ENCODE measurements at regions not wholly inside any gene's neighbourhood (a gene's known extent, or its start where the extent isn't known, plus 50 kb on each side); places are given as distances from the start of the nearest gene placed in this dataset.

DNA sequence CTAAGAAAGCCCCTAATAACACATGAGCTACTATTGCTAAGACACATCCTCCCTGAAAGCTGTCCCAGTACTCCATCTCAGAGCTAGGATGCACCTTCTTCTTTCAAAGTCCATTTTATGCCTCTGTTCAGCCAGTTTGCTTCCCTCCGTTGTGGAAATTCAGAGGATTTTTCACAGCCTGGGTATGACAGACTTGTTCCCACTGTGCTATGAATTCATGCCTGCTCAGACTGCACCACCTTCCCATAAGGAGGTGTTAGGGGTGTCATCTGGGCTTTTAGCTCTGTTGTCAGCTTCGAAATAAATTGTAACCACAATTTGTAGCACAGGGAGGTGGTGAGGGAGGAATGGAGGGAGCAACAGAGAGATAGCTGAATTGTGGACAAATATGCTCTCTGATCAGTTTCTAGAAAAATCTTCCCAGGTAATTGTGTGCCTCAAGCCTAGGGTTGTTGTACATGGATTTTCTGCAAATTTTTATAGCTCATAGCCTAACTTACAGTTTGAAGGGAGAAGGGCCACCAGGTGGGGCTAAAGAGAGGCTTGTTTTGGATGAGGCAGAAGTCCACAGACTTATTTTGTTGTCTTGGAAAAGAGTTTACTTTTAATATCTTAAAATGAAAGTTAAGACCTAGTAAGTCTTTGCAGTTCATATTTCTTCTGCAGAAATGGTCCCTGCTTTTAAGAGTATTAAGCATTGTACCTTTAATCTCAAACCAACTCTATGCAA lies 462.0 kb downstream of the PDCD6IP start:
- DNase-seq: peak; percentile 65

DNA sequence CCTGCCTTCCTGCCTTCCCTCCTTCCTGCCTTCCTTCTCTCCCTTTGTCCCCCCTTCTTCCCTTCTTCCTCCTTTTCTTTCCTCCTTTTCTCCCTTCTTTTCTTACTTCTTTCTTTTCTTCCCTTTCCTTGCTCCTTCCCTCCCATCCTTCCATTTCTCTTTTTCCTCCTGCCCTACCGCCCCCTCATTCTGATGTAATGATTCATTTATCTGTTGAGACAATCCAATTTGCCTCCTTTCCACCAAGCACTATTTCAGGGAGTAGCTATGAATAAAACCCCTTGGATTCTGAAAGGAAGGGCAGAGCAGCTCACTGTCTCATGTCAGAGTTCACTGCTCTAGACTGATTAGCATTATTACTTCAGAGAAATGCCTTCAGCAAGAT lies 462.6 kb downstream of the PDCD6IP start:
- no peak for DNase-seq

GRCh38 chr3:34263101-34263621 lies 464.7 kb downstream of the PDCD6IP start:
- no peak for DNase-seq

GRCh38 chr3:34264337-34265041 lies 466.1 kb downstream of the PDCD6IP start:
- DNase-seq: no peak

GRCh38 chr3:34267088-34267487 lies 468.7 kb downstream of the PDCD6IP start:
- DNase-seq: no peak

DNA sequence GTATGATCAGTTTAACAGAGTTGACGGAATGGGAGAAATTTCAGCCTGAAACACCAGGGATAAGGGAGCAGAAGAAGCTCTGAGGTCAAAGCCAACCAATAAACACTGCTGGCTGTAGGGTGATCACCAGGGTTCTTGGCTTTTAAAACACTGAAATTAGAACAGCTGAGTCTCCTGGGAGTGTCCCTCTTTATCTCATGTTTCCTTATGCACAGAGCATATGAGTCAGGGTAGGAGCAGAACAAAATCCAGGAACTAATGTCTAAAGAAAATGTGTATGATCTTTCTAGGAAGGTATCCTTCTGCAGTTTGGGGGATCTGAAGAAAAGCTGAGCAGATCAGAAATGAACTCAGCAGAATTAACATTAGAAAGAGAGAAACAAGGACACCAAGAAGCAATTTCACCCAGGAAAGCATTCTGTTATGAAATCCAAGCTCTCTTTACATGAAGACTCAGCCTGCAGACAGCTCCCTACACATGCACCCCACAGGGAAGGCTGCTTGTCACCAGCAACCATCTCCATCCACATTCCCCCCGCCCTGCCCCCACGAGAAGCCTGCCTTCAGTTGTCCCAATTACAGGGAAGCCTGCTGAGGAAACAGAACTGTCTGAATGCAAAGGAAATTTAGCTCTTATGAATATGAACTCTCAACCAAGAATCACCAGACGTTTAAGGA lies 469.7 kb downstream of the PDCD6IP start:
- peak; percentile 28 for DNase-seq

DNA sequence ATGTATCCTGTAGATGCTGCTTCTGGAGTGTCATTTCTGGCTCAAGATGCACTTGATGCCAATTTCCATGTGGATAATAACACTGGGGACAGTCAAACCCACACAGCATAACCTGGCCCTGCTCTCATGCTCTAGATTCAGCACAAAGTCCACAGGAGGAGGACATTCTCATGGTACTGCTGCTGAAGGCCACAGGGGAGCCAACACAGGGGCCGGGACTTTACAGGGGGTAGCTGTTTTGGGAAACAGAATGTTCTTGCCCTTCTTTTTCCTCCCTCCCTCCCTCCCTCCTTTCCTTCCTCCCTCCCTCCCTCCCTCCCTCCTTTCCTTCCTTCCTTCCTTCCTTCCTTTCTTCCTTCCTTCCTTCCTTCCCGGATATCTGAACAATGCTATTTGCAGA lies 477.4 kb downstream of the PDCD6IP start:
- DNase-seq: no peak

DNA sequence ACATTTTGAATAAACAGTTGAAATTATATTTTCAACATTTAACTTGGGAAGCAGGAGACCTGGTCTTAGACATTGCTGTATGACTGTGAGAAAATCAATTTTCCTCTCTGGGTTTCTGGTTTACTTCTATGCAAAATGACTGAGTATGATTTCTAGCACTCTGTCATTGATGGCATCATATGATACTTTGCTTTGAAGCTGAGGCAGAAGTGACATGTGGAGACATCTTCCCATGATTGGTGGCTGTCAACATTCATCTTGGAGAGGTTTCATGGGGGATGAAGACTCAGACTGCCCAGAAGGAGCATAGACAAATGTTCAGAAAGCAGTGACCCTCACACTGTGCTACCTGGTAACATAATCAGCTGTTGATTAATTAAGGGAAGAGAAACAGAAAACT lies 477.9 kb downstream of the PDCD6IP start:
- no peak for DNase-seq

- no peak for DNase-seq
Measured at GRCh38 chr3:34277110-34277509, 478.7 kb downstream of the PDCD6IP start.

DNA sequence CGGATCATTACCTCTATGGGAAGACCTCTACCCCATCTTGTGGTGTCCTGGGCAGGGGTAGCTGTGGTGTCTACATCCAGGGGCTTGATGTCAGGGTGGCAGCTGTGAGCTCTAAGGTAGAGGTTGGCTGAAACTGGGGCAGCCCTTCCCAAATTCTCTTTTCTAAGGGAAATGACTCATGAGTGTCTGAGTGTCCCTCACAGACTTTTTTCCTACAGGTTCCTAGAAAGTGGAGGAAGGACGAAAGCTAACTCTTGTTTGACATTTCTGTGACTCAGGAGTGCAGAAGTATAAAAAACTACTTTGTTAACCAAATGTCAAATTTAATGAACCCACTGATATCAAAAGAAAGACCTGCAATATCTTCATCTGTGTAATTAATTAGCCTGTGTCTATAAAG lies 481.5 kb downstream of the PDCD6IP start:
- DNase-seq: no peak

DNA sequence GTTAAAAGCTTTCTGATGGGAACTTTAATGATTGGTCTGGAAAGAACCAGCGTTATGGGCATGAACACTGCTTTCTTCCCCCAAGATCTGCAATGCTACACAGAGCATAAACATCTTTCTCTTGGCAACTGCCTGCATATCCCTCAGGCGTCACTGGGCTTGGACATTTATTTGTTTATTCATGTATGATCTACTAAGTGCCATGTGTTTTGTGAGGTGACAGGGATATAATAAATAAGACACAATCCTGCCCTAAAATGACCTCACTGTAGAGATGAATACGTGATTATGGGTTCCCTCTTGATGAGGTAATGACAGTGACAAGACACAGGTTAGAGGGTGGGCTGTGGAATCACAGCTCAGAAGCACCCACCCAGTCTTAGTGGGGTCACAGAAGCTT lies 485.3 kb downstream of the PDCD6IP start:
- no peak for DNase-seq

DNA sequence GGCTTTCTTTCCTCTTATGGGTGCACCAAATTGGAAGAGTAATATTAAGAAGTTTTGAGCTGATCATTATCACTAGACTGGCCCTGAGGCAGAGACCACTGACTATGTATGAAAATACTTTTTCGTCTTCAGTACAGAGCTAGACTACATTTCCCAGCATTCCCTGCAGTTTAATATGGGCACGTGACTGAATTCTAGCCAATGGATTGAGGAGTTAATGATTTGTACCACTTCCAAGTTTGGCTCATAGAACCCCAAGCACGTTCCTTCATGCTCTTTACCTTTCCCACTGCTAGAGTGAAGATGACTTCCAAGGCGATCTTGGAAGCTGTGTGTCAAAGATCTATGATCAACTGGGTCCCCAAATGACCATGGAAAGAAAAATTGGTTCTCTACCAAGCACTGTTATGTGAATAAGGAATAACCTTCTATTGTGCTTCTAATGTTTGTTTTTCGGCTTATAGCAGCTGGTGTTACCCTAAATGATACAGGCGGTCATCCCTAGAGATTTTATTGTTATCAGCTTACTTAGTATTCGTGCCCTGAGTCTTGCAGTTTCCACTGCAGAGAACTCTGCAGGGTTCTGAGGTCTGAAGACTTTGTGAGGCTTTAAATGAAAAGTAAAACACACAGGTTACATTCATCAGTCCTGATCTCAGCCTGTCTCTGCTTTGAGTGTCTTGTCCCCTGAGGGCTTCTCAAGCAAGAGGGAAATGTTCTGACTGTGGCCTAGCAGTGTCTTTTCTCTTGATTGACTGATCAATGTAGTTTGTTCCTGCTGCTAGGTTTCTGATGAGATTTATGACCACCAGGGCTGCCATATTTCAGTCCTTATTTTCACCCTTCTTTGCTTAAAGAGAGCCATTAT lies 486.8 kb downstream of the PDCD6IP start:
- DNase-seq: peak; percentile 7

DNA sequence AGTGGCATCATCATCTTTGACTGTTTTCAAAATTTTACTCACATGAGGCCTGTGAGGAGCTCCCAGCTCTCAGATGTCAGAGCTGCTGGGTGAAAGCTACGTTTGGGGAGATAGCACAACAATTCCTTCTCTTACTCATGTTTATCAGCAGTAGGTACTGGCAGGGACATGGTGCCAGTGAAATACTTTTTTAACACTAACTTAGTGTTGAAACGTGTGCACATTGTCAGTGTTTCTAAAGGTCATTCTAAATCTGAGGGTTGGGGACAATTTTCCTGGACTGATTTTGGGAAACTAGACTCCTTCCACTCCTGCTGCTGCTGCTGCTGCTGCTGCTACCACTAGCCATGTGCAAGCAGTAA lies 487.4 kb downstream of the PDCD6IP start:
- no peak for DNase-seq

DNA sequence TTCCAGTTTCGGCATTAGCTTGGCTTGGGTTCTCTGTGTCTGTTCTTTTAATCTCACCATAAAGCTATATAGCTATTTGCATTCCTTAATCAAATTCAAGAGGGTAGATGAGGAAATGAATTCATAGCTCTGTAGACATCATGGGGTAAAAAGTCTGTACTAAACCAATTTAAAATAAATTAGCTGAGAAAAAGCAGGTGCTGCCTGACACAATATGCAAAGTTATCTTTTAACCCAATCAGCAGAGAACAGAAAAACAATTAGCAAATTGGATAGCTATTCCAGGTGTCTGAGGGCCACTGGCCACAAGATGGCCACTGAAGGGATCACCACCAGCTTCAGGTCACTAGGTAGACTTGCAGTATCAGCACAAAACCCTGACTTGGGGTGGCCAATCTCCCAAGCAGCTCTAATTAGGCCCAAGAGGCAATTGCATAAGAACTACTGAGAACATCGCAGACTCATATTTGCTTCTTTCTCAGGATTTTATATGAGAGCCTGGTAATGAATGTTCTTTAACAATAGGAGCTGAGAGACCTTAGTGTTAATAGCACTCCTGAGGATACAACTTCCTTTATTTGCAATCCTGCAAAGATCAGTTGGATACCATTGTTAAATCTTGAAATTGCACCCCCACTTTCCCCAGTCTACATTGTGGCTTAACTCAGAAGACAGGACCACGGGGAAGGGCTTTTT lies 494.3 kb downstream of the PDCD6IP start:
- no peak for DNase-seq

GRCh38 chr3:34294240-34294639 lies 495.8 kb downstream of the PDCD6IP start:
- DNase-seq: no peak

- DNase-seq: no peak
Measured at GRCh38 chr3:34296796-34297195, 498.4 kb downstream of the PDCD6IP start.

DNA sequence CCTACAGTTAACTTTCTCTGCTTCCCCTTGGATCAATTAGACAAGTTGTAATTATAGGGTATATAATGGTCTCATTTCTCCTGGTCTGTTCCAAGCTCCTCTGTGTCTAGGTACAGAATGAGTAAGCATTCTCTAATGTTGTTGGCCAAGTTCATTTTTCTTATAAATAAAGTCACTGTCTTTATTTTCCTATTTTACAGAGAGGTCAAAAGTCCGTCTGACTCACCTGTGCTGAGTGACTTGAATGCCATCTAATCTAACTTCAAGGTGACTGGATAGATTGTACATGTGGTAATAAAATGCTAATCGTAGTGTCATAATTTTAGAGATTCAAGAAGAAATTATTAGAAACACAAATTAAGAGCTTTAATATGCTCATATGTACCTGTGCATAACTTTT lies 500.2 kb downstream of the PDCD6IP start:
- no peak for DNase-seq

GRCh38 chr3:34300621-34301020 lies 502.2 kb downstream of the PDCD6IP start:
- DNase-seq: no peak

- no peak for DNase-seq
Measured at GRCh38 chr3:34301313-34301712, 502.9 kb downstream of the PDCD6IP start.

DNA sequence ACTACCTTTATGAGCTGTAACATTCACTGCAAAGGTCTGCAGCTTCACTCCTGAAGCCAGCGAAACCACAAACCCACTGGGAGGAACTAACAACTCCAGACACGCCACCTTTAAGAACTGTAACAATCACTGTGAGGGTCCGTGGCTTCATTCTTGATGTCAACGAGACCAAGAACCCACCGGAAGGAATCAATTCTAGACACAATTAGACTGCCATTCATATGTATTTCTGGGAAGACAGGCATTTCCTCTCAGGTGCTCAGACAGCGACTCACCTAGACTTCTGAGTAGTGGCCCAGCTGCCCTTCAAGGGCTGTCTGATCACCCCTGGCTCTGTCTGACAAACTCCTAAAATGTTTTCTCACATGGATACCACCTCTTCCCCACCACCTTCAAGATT lies 506.8 kb downstream of the PDCD6IP start:
- DNase-seq: no peak

GRCh38 chr3:34312684-34313083 lies 514.3 kb downstream of the PDCD6IP start:
- DNase-seq: no peak

DNA sequence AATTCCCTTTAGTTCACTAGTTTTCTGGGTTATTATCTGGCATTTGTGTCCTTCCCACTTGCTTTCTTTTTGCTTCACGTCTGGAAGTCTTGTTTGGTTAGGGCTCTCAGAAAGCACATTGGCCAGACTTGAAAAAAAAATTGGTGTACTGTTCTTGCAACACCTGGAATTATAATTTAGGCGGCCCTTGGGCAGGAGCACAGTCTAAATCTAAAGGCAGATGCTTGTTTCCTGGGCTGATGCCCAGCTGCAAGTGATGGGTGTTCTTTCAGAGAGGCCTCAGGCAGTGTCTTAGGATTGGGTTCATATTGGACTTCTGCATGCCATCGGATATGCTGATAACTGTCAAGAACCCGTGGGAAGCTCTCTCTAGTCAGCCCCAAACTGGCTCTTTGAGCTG lies 521.5 kb downstream of the PDCD6IP start:
- no peak for DNase-seq
